Femur (tissue), 1 donor: ENCODE measurements at regions not wholly inside any gene's neighbourhood (a gene's known extent, or its start where the extent isn't known, plus 50 kb on each side); places are given as distances from the start of the nearest gene placed in this dataset.

ENCODE experiments used
- DNase-seq: peaks from one replicate; pipeline ENCODE4 v3.0.0-alpha.2; 2017

- DNase-seq = no peak
Observed at GRCh38 chr7:46478046-46478445, 557.0 kb upstream of the IGFBP3 start.

GRCh38 chr7:46468753-46469356, 547.8 kb upstream of the IGFBP3 start:
- no peak for DNase-seq

GRCh38 chr7:46463170-46463569, 542.1 kb upstream of the IGFBP3 start:
- no peak for DNase-seq

- DNase-seq = no peak
Observed at GRCh38 chr7:46461334-46461777, 540.3 kb upstream of the IGFBP3 start.

GRCh38 chr7:46459942-46460341, 538.9 kb upstream of the IGFBP3 start:
- no peak for DNase-seq

- DNase-seq = peak; percentile 56
Observed at GRCh38 chr7:46454816-46455215, 533.7 kb upstream of the IGFBP3 start.

- DNase-seq = no peak
Observed at GRCh38 chr7:46452561-46453135, 531.6 kb upstream of the IGFBP3 start.

GRCh38 chr7:46451846-46452245, 530.8 kb upstream of the IGFBP3 start:
- DNase-seq = no peak

GRCh38 chr7:46450886-46451285, 529.8 kb upstream of the IGFBP3 start:
- no peak for DNase-seq

- no peak for DNase-seq
Observed at GRCh38 chr7:46450425-46450824, 529.4 kb upstream of the IGFBP3 start.

GRCh38 chr7:46449743-46450142, 528.7 kb upstream of the IGFBP3 start:
- no peak for DNase-seq

- DNase-seq = no peak
Observed at GRCh38 chr7:46448478-46448877, 527.4 kb upstream of the IGFBP3 start.

- no peak for DNase-seq
Observed at GRCh38 chr7:46446151-46446550, 525.1 kb upstream of the IGFBP3 start.

GRCh38 chr7:46444256-46444655, 523.2 kb upstream of the IGFBP3 start:
- DNase-seq = no peak

- DNase-seq = no peak
Observed at GRCh38 chr7:46440186-46440585, 519.1 kb upstream of the IGFBP3 start.

GRCh38 chr7:46432708-46433107, 511.6 kb upstream of the IGFBP3 start:
- DNase-seq = no peak

GRCh38 chr7:46428295-46428694, 507.2 kb upstream of the IGFBP3 start:
- DNase-seq = no peak

- no peak for DNase-seq
Observed at GRCh38 chr7:46424934-46425333, 503.9 kb upstream of the IGFBP3 start.

GRCh38 chr7:46421441-46422230, 500.6 kb upstream of the IGFBP3 start:
- no peak for DNase-seq

- DNase-seq = no peak
Observed at GRCh38 chr7:46414946-46415345, 493.9 kb upstream of the IGFBP3 start.

- no peak for DNase-seq
Observed at GRCh38 chr7:46411236-46411635, 490.2 kb upstream of the IGFBP3 start.

GRCh38 chr7:46407125-46407524, 486.1 kb upstream of the IGFBP3 start:
- DNase-seq = no peak

GRCh38 chr7:46397591-46397990, 476.5 kb upstream of the IGFBP3 start:
- no peak for DNase-seq

GRCh38 chr7:46396481-46396880, 475.4 kb upstream of the IGFBP3 start:
- peak; percentile 64 for DNase-seq
